A673 (cell line): ENCODE measurements at regions not wholly inside any gene's neighbourhood (a gene's known extent, or its start where the extent isn't known, plus 50 kb on each side); places are given as distances from the start of the nearest gene placed in this dataset.
"Not testable (repeated sequence)": the region's sequence is repeated elsewhere in the genome, so short reads cannot be mapped to it uniquely, and the experiment has no call there.

Source experiments
- BruUV-seq: library from RNA; stranded (reverse); fragments of 400-500 nt; replicated peaks from 2 replicates; lab custom pipeline; 2021; lab: Mats Ljungman, UMichigan
- CTCF ChIA-PET: fragments of 300-600 bp; sonication (Branson Sonifier 250); formaldehyde crosslinking; loops from one replicate; lab custom pipeline; 2022; ENCODE audit warnings: antibody characterized with exemption; lab: Charles Lee
- POLR2A ChIA-PET: fragments of 300-600 bp; sonication (Branson Sonifier 250); formaldehyde crosslinking; loops from one replicate; lab custom pipeline; 2022; ENCODE audit warnings: antibody characterized with exemption; ENCODE audit not compliant: low non-redundant PET; lab: Charles Lee
- DNase-seq: peaks from one replicate; pipeline ENCODE4 v3.0.0-alpha.2; 2015; ENCODE audit warnings: low spot score
- H3K27ac ChIP-seq: fragments of 200-600 bp; sonication (generic); 2 replicates; pipeline ENCODE4 v1.5.1; 2016; ENCODE audit warnings: mixed run types, low read depth, mild to moderate bottlenecking, mixed read lengths, antibody characterized with exemption, low read length; ENCODE audit not compliant: poor library complexity, severe bottlenecking
- H3K27me3 ChIP-seq: fragments of 200-600 bp; sonication (generic); replicated peaks from 2 replicates; pipeline ENCODE4 v1.6.1; 2017; ENCODE audit warnings: mixed run types, low read depth, mild to moderate bottlenecking, mixed read lengths, antibody characterized with exemption, low read length; ENCODE audit not compliant: insufficient read depth, poor library complexity
- H3K36me3 ChIP-seq: fragments of 200-600 bp; sonication (generic); 2 replicates; pipeline ENCODE4 v1.6.1; 2016; ENCODE audit warnings: mixed run types, mild to moderate bottlenecking, mixed read lengths, antibody characterized with exemption, low read length; ENCODE audit not compliant: insufficient read depth, poor library complexity, severe bottlenecking
- H3K4me1 ChIP-seq: fragments of 200-600 bp; sonication (generic); 2 replicates; pipeline ENCODE4 v1.6.1; 2017; ENCODE audit warnings: mixed run types, mild to moderate bottlenecking, mixed read lengths, antibody characterized with exemption, low read length; ENCODE audit not compliant: insufficient read depth, poor library complexity, severe bottlenecking
- H3K4me3 ChIP-seq: fragments of 200-600 bp; sonication (generic); 2 replicates; pipeline ENCODE4 v1.5.1; 2016; ENCODE audit warnings: low read depth, mixed run types, mild to moderate bottlenecking, mixed read lengths, low read length; ENCODE audit not compliant: poor library complexity, severe bottlenecking
- H3K9me3 ChIP-seq: fragments of 200-600 bp; sonication (generic); 2 replicates; pipeline ENCODE4 v1.6.1; 2016; ENCODE audit warnings: mixed run types, low read depth, mild to moderate bottlenecking, mixed read lengths, antibody characterized with exemption, low read length; ENCODE audit not compliant: poor library complexity, severe bottlenecking
- CTCF ChIP-seq: fragments of 300-800, 200-600 bp; sonication (generic); conservative IDR thresholded peaks from 2 replicates; pipeline ENCODE4 v1.5.1; 2017; ENCODE audit warnings: low read depth, mild to moderate bottlenecking, antibody characterized with exemption, low read length, moderate library complexity, mixed read lengths
- EZH2 ChIP-seq: fragments of 200-600 bp; sonication (generic); IDR thresholded peaks from 2 replicates; pipeline ENCODE4 v1.6.1; 2017; ENCODE audit warnings: borderline replicate concordance, low read depth, mild to moderate bottlenecking, mixed read lengths, antibody characterized with exemption, low read length; ENCODE audit not compliant: poor library complexity, severe bottlenecking
- intact Hi-C: fragments of 100-400 bp; cut with micrococcal nuclease; formaldehyde crosslinking; loops from one replicate; pipeline ENCODE4 v1.10.0; 2022; ENCODE audit not compliant: unreplicated experiment

GRCh38 chr4:3638080-3638795 lies 106.0 kb upstream of the LRPAP1 start:
- DNase-seq: no peak
- CTCF ChIA-PET: no interaction called here
- H3K4me1 ChIP-seq: no peaks in the 10 kb centered on the region
- TF ChIP-seq EZH2 (no peak), CTCF (no peak)
- H3K27me3 ChIP-seq: no peaks in the 10 kb centered on the region
- H3K36me3 ChIP-seq: no peaks in the 10 kb centered on the region
- no peaks in the 10 kb centered on the region for H3K9me3 ChIP-seq
- POLR2A ChIA-PET: no interaction called here
- H3K27ac ChIP-seq: no peak overlapping the region
- no TSS peak for BruUV-seq
- intact Hi-C loops: no loop called here
- H3K4me3 ChIP-seq: no peak overlapping the region

GRCh38 chr4:3637326-3638016 lies 105.2 kb upstream of the LRPAP1 start:
- POLR2A ChIA-PET: no interaction called here
- intact Hi-C loops: no loop called here

GRCh38 chr4:3636646-3637320 lies 104.6 kb upstream of the LRPAP1 start:
- ChIA-PET POLR2A (no interaction called here), CTCF (no interaction called here)
- BruUV-seq: no TSS peak
- DNase-seq: no peak
- no peaks in the 10 kb centered on the region for H3K36me3 ChIP-seq
- H3K27ac ChIP-seq: no peak overlapping the region
- no peaks in the 10 kb centered on the region for H3K9me3 ChIP-seq
- intact Hi-C loops: no loop called here
- TF ChIP-seq EZH2 (no peak), CTCF (no peak)
- H3K4me3 ChIP-seq: no peak overlapping the region
- no peaks in the 10 kb centered on the region for H3K27me3 ChIP-seq
- H3K4me1 ChIP-seq: no peaks in the 10 kb centered on the region

More at GRCh38 chr4:3637326-3638016, 105.2 kb upstream of the LRPAP1 start:
- DNase-seq: no peak
- Histone ChIP-seq H3K4me3 (no peak overlapping the region), H3K9me3 (no peaks in the 10 kb centered on the region), H3K27me3 (no peaks in the 10 kb centered on the region), H3K4me1 (no peaks in the 10 kb centered on the region), H3K36me3 (no peaks in the 10 kb centered on the region), H3K27ac (no peak overlapping the region)
- no TSS peak for BruUV-seq
- CTCF ChIA-PET: no interaction called here
- TF ChIP-seq CTCF (no peak), EZH2 (no peak)

- DNase-seq, H3K9me3 ChIP-seq, H3K27me3 ChIP-seq, CTCF ChIA-PET, H3K4me1 ChIP-seq, BruUV-seq, intact Hi-C loops, H3K27ac ChIP-seq, H3K4me3 ChIP-seq, POLR2A ChIA-PET, H3K36me3 ChIP-seq: not testable (repeated sequence)
Observed at GRCh38 chr4:3636020-3636419, 103.8 kb upstream of the LRPAP1 start.
